Right lobe of liver (tissue), 4 donors: ENCODE measurements at regions not wholly inside any gene's neighbourhood (a gene's known extent, or its start where the extent isn't known, plus 50 kb on each side); places are given as distances from the start of the nearest gene placed in this dataset.

Source experiments
- CTCF ChIP-seq, 4 donors: fragments of 200-600 bp in 3 of 4; fragments of 450-650 bp in 1 of 4; IDR thresholded peaks; one replicate each; pipeline versions ENCODE4 v1.5.1 to v1.8.0; 2016 to 2022; ENCODE audit warnings: antibody characterized with exemption in 4 of 4, mild to moderate bottlenecking in 2 of 4
- POLR2A ChIP-seq: fragments of 450-650 bp; IDR thresholded peaks from one replicate; pipeline ENCODE4 v1.6.1; 2017; ENCODE audit warnings: antibody characterized with exemption, mild to moderate bottlenecking
- donor health status: DM: no; HTN: no; CAD: no.
- donor health status: DM: no; HTN: no; CAD: no.
- donor health status: DM: no; HTN: yes; CAD: no.

DNA sequence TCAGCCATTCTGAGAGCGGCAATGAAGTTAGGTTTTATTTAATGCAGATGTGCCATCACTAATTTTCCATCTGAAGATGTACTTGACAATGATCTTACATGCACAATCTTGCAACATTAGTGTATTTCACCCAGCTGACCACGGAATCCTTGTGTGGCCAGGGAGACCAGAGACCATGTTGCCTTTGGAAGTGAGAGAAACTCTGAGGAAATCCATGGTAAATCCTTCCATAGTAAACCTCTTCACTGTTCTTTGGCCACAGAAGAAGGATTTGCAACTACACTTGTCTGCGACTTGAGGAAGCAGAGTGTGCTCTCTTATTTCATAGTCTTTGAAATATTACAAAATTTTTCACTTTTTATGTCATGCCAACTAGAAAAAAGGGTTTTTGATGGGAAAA is 128.4 kb upstream of the IGSF10 start:
- TF ChIP-seq CTCF (IDR thresholded peaks at IDR 0.05): no peak
- no peak for TF ChIP-seq POLR2A
